ENCODE measurements at regions not wholly inside any gene's neighbourhood (a gene's known extent, or its start where the extent isn't known, plus 50 kb on each side); places are given as distances from the start of the nearest gene placed in this dataset.

- Histone ChIP-seq H3K27ac (no peak overlapping the region), H3K9me3 (no peaks in the 10 kb centered on the region), H3K27me3 (no peaks in the 10 kb centered on the region), H3K4me3 (replicated peaks in 1 of 3) (no peak overlapping the region), H3K4me1 (no peaks in the 10 kb centered on the region), H3K36me3 (no peaks in the 10 kb centered on the region)
- WGBS, 2 donors: 91 to 100% methylated on average over 1 of the region's 1 CpG
- DNase-seq: no peak
- intact Hi-C loops (cut with DNase I): no loop called here
- no peak for TF ChIP-seq POLR2A (IDR thresholded peaks at IDR 0.05)
- TF ChIP-seq, protein P1, sequence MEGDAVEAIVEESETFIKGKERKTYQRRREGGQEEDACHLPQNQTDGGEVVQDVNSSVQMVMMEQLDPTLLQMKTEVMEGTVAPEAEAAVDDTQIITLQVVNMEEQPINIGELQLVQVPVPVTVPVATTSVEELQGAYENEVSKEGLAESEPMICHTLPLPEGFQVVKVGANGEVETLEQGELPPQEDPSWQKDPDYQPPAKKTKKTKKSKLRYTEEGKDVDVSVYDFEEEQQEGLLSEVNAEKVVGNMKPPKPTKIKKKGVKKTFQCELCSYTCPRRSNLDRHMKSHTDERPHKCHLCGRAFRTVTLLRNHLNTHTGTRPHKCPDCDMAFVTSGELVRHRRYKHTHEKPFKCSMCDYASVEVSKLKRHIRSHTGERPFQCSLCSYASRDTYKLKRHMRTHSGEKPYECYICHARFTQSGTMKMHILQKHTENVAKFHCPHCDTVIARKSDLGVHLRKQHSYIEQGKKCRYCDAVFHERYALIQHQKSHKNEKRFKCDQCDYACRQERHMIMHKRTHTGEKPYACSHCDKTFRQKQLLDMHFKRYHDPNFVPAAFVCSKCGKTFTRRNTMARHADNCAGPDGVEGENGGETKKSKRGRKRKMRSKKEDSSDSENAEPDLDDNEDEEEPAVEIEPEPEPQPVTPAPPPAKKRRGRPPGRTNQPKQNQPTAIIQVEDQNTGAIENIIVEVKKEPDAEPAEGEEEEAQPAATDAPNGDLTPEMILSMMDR (IDR thresholded peaks at IDR 0.05): no peak
Observed at GRCh38 chr6:137980777-137981176, 113.7 kb downstream of the TNFAIP3 start.

DNA sequence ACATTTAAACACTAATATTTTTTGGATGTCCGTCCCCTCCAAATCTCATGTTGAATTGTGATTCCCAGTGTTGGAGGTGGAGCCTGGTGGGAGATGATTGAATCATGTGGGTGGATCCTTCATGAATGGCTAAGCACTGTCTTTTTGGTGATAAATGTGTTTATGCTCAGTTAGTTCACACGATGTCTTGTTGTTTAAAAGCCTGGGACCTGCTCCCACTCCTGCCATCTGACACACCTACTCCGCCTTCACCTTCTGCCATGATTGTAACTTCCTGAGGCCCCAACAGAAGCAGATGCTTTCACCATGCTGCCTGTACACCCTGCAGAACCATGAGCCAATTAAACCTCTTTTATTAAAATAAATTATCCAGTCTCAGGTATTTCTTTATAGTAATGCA lies 114.7 kb downstream of the TNFAIP3 start:
- Histone ChIP-seq H3K36me3 (no peaks in the 10 kb centered on the region), H3K4me1 (no peaks in the 10 kb centered on the region), H3K27ac (no peak overlapping the region), H3K27me3 (no peaks in the 10 kb centered on the region), H3K4me3 (replicated peaks in 1 of 3) (no peak overlapping the region), H3K9me3 (no peaks in the 10 kb centered on the region)
- TF ChIP-seq POLR2A (IDR thresholded peaks at IDR 0.05): no peak
- intact Hi-C loops (cut with DNase I): no loop called here
- WGBS, 2 donors: 84 to 90% methylated on average over 3 of the region's 3 CpGs
- DNase-seq: no peak

DNA sequence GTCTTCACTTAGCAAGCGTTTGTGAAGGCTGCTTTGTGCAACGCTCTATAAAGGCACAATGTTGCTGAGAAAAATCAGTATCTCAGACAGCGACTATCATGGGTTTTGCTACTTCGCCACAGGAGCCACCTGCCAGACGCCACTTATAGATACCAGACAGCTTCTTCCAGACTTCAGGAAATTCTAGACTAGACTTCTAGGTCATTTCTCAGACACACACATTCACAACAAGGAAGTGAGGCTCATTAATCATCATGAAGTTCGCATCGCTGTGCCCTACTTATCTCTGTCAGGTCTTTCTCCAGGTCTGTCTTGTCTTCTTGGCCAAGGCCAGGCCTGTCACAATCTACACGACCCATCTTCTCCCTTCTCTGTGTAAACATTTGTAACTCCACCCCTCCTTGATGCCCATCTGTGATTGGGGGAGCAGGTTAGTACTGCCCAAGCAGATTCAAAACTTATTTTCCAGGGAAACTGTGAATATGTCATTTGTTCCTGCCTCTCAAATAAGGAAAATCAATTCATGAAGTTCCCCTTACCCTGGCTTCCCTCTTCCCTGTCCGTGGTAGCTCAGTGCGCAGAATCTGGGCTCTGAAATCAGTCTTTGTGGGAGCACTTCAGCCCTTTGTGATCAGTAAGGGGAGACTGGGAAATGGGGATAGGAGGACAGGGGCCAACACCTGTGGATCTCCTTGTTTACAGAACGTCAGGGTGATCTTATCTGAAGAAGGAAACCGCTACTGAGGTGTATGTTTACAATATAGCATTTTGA lies 115.5 kb downstream of the TNFAIP3 start:
- Histone ChIP-seq H3K9me3 (no peaks in the 10 kb centered on the region), H3K4me1 (no peaks in the 10 kb centered on the region), H3K27me3 (no peaks in the 10 kb centered on the region), H3K27ac (no peak overlapping the region), H3K36me3 (no peaks in the 10 kb centered on the region), H3K4me3 (replicated peaks in 1 of 3) (no peak overlapping the region)
- DNase-seq: no peak
- intact Hi-C loops (cut with DNase I): no loop called here
- 70 to 76% methylated on average over 12 of the region's 12 CpGs for WGBS, 2 donors
- TF ChIP-seq, protein P1 (IDR thresholded peaks at IDR 0.05): no peak
- TF ChIP-seq POLR2A (IDR thresholded peaks at IDR 0.05): no peak

DNA sequence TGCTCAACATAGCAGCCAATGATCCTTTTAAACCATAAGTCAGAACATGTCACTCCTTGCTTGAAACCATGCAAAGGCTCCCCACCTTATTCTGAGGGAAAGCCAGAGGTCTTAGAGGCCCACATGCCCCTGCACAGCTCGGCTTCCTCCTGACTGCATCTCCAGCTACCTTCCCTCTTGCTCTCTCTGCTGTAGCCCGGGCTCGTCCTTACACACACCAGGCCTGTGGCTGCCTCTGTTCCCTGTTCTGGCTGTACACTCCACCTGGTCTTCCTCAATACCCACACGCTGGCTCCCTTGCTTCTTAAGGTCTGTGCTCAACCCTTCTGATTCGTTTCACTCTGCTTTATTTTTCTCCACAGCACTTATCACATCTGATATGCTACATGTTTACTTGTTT lies 116.2 kb downstream of the TNFAIP3 start:
- no peak overlapping the region for H3K4me3 ChIP-seq (replicated peaks in 1 of 3)
- TF ChIP-seq, protein P1 (IDR thresholded peaks at IDR 0.05): no peak
- no peak for TF ChIP-seq POLR2A (IDR thresholded peaks at IDR 0.05)
- H3K36me3 ChIP-seq: no peaks in the 10 kb centered on the region
- no peak for DNase-seq
- WGBS, 2 donors: 87 to 92% methylated on average over 5 of the region's 5 CpGs
- no peak overlapping the region for H3K27ac ChIP-seq
- no peaks in the 10 kb centered on the region for H3K4me1 ChIP-seq
- H3K27me3 ChIP-seq: no peaks in the 10 kb centered on the region
- intact Hi-C loops (cut with DNase I): no loop called here
- no peaks in the 10 kb centered on the region for H3K9me3 ChIP-seq

DNA sequence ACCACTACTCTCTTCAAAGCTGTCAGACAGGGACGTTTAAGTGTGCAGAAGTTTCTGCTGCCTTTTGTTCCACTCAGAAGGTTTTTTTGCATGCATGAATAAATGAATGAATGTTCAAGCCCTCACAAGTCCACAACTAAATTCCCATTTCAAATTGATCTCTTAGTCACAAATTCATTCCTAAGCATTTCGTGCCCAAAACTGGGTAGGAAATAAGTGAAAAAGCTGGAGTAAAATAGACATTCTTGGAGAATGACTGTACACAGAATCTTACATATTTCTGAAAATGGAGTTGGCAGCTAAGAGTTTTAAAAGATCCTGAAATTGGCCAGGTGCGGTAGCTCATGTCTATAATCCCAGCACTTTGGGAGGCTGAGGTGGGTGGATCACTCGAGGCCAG lies 117.6 kb downstream of the PERP start:
- intact Hi-C loops (cut with DNase I): no loop called here
- TF ChIP-seq POLR2A (IDR thresholded peaks at IDR 0.05): no peak
- TF ChIP-seq, protein P1 (IDR thresholded peaks at IDR 0.05): no peak

More for the DNA sequence above, 117.6 kb downstream of the PERP start:
- Histone ChIP-seq H3K9me3 (no peaks in the 10 kb centered on the region), H3K4me3 (replicated peaks in 1 of 3) (no peak overlapping the region), H3K27me3 (no peaks in the 10 kb centered on the region), H3K4me1 (no peaks in the 10 kb centered on the region), H3K36me3 (no peaks in the 10 kb centered on the region), H3K27ac (no peak overlapping the region)
- DNase-seq: no peak
- WGBS, 2 donors: 78 to 83% methylated on average over 4 of the region's 4 CpGs
